ENCODE measurements at regions not wholly inside any gene's neighbourhood (a gene's known extent, or its start where the extent isn't known, plus 50 kb on each side); places are given as distances from the start of the nearest gene placed in this dataset.

GRCh38 chr15:62889141-62889661 lies 153.3 kb upstream of the TPM1 start:
- Histone ChIP-seq H3K4me3 (ENCODE audit: low read length) (no peak overlapping the region), H3K27me3 (ENCODE audit: control insufficient read depth, insufficient read depth) (no peaks in the 10 kb centered on the region), H3K9me3 (ENCODE audit: control insufficient read depth, low read length) (no peaks in the 10 kb centered on the region), H3K4me1 (ENCODE audit: control insufficient read depth, insufficient read depth, low read length) (no peaks in the 10 kb centered on the region), H3K27ac (ENCODE audit: low read length) (no peak overlapping the region)
- intact Hi-C loops (cut with DNase I) = no loop called here
- ATAC-seq (no peak), DNase-seq (no peak)
- WGBS = 94% methylated on average over 7 of the region's 7 CpGs

GRCh38 chr15:62889734-62890505 lies 152.6 kb upstream of the TPM1 start:
- intact Hi-C loops (cut with DNase I) = loop anchor here in 1 of 4 donors (10.0 kb wide), 1 partner anchor 45 kb away; no protein-coding TSS in a partner anchor
- Histone ChIP-seq H3K4me1 (ENCODE audit: control insufficient read depth, insufficient read depth, low read length) (no peaks in the 10 kb centered on the region), H3K4me3 (ENCODE audit: low read length) (no peak overlapping the region), H3K27me3 (ENCODE audit: control insufficient read depth, insufficient read depth) (no peaks in the 10 kb centered on the region), H3K9me3 (ENCODE audit: control insufficient read depth, low read length) (no peaks in the 10 kb centered on the region), H3K27ac (ENCODE audit: low read length) (no peak overlapping the region)
- DNase-seq (no peak), ATAC-seq (peak in 1 of 2 donors; percentile 39)
- WGBS = 48% methylated on average over 5 of the region's 5 CpGs

- no peak for DNase-seq
- Histone ChIP-seq H3K4me3 (ENCODE audit: low read length) (no peak overlapping the region), H3K9me3 (ENCODE audit: control insufficient read depth, low read length) (no peaks in the 10 kb centered on the region), H3K27ac (ENCODE audit: low read length) (no peak overlapping the region), H3K4me1 (ENCODE audit: control insufficient read depth, insufficient read depth, low read length) (peaks cover 3% of the 10 kb centered on the region), H3K27me3 (ENCODE audit: control insufficient read depth, insufficient read depth) (no peaks in the 10 kb centered on the region)
- ATAC-seq = no peak
- intact Hi-C loops (cut with DNase I) = loop anchor here in 2 of 4 donors (5.0 to 10.0 kb wide), 2 partner anchors 50 to 148 kb away; partner anchors contain the start of gene TPM1 (in 1 of the 2)
- 91% methylated on average over 10 of the region's 10 CpGs for WGBS
These were observed 148.0 kb upstream of the TPM1 start for GRCh38 chr15:62894322-62895085.

- no peaks in the 10 kb centered on the region for H3K27me3 ChIP-seq (ENCODE audit: control insufficient read depth, insufficient read depth)
- no peak overlapping the region for H3K4me3 ChIP-seq (ENCODE audit: low read length)
- DNase-seq = no peak
- H3K4me1 ChIP-seq (ENCODE audit: control insufficient read depth, insufficient read depth, low read length) = peaks cover 5% of the 10 kb centered on the region
- 75% methylated on average over 6 of the region's 6 CpGs for WGBS
- intact Hi-C loops (cut with DNase I) = loop anchor here in 2 of 4 donors (5.0 to 10.0 kb wide), 2 partner anchors 51 to 147 kb away; partner anchors contain the start of gene TPM1 (in 1 of the 2)
- H3K9me3 ChIP-seq (ENCODE audit: control insufficient read depth, low read length) = no peaks in the 10 kb centered on the region
- ATAC-seq = no peak
- H3K27ac ChIP-seq (ENCODE audit: low read length) = peak overlapping the region; percentile 79
These were observed 147.2 kb upstream of the TPM1 start for GRCh38 chr15:62895139-62895866.

GRCh38 chr15:62895905-62896316 lies 146.6 kb upstream of the TPM1 start:
- ATAC-seq = no peak

GRCh38 chr15:62896380-62896866 lies 146.1 kb upstream of the TPM1 start:
- no peaks in the 10 kb centered on the region for H3K9me3 ChIP-seq (ENCODE audit: control insufficient read depth, low read length)
- H3K4me3 ChIP-seq (ENCODE audit: low read length) = no peak overlapping the region
- no peak for ATAC-seq
- intact Hi-C loops (cut with DNase I) = loop anchor here in 2 of 4 donors (5.0 to 10.0 kb wide), 2 partner anchors 52 to 146 kb away; partner anchors contain the start of gene TPM1 (in 1 of the 2)
- peak overlapping the region; percentile 61 for H3K27ac ChIP-seq (ENCODE audit: low read length)
- H3K27me3 ChIP-seq (ENCODE audit: control insufficient read depth, insufficient read depth) = no peaks in the 10 kb centered on the region
- H3K4me1 ChIP-seq (ENCODE audit: control insufficient read depth, insufficient read depth, low read length) = peaks cover 5% of the 10 kb centered on the region
- 93% methylated on average over 3 of the region's 3 CpGs for WGBS
- DNase-seq = peak in 1 of 3 donors; percentile 52

More at GRCh38 chr15:62895905-62896316, 146.6 kb upstream of the TPM1 start:
- DNase-seq = no peak
- Histone ChIP-seq H3K27ac (ENCODE audit: low read length) (peak overlapping the region; percentile 79), H3K4me3 (ENCODE audit: low read length) (no peak overlapping the region), H3K4me1 (ENCODE audit: control insufficient read depth, insufficient read depth, low read length) (peaks cover 5% of the 10 kb centered on the region), H3K27me3 (ENCODE audit: control insufficient read depth, insufficient read depth) (no peaks in the 10 kb centered on the region), H3K9me3 (ENCODE audit: control insufficient read depth, low read length) (no peaks in the 10 kb centered on the region)
- intact Hi-C loops (cut with DNase I) = loop anchor here in 2 of 4 donors (5.0 to 10.0 kb wide), 2 partner anchors 51 to 146 kb away; partner anchors contain the start of gene TPM1 (in 1 of the 2)
- 43% methylated on average over 1 of the region's 1 CpG for WGBS

- Histone ChIP-seq H3K27ac (ENCODE audit: low read length) (peak overlapping the region; percentile 86), H3K9me3 (ENCODE audit: control insufficient read depth, low read length) (no peaks in the 10 kb centered on the region), H3K4me3 (ENCODE audit: low read length) (peak overlapping the region; percentile 7), H3K4me1 (ENCODE audit: control insufficient read depth, insufficient read depth, low read length) (peaks cover 7% of the 10 kb centered on the region), H3K27me3 (ENCODE audit: control insufficient read depth, insufficient read depth) (no peaks in the 10 kb centered on the region)
- peak; percentile 90 to 95 (median 95) for DNase-seq
- intact Hi-C loops (cut with DNase I) = loop anchor here in 2 of 4 donors (5.0 to 10.0 kb wide), 2 partner anchors 52 to 145 kb away; partner anchors contain the start of gene TPM1 (in 1 of the 2)
- 18% methylated on average over 19 of the region's 19 CpGs for WGBS
- ATAC-seq = peak; percentile 88 to 94
These were observed 145.5 kb upstream of the TPM1 start for GRCh38 chr15:62896969-62897486.

- ATAC-seq = peak in 1 of 2 donors; percentile 2
- H3K9me3 ChIP-seq (ENCODE audit: control insufficient read depth, low read length) = no peaks in the 10 kb centered on the region
- WGBS = 75% methylated on average over 8 of the region's 8 CpGs
- no peaks in the 10 kb centered on the region for H3K27me3 ChIP-seq (ENCODE audit: control insufficient read depth, insufficient read depth)
- intact Hi-C loops (cut with DNase I) = loop anchor here in 2 of 4 donors (5.0 to 10.0 kb wide), 2 partner anchors 53 to 145 kb away; partner anchors contain the start of gene TPM1 (in 1 of the 2)
- DNase-seq = no peak
- H3K4me3 ChIP-seq (ENCODE audit: low read length) = no peak overlapping the region
- H3K27ac ChIP-seq (ENCODE audit: low read length) = peak overlapping the region; percentile 86
- H3K4me1 ChIP-seq (ENCODE audit: control insufficient read depth, insufficient read depth, low read length) = peaks cover 9% of the 10 kb centered on the region
These were observed 144.9 kb upstream of the TPM1 start for GRCh38 chr15:62897634-62898033.

GRCh38 chr15:62899090-62899493 lies 143.5 kb upstream of the TPM1 start:
- WGBS = 55% methylated on average over 2 of the region's 2 CpGs
- intact Hi-C loops (cut with DNase I) = loop anchor here in 2 of 4 donors (5.0 to 10.0 kb wide), 2 partner anchors 54 to 143 kb away; partner anchors contain the start of gene TPM1 (in 1 of the 2)
- peak in 1 of 3 donors; percentile 59 for DNase-seq

More at GRCh38 chr15:62899090-62899493, 143.5 kb upstream of the TPM1 start:
- peaks cover 9% of the 10 kb centered on the region for H3K4me1 ChIP-seq (ENCODE audit: control insufficient read depth, insufficient read depth, low read length)
- peak in 1 of 2 donors; percentile 67 for ATAC-seq
- H3K27ac ChIP-seq (ENCODE audit: low read length) = peak overlapping the region; percentile 95
- H3K9me3 ChIP-seq (ENCODE audit: control insufficient read depth, low read length) = no peaks in the 10 kb centered on the region
- no peak overlapping the region for H3K4me3 ChIP-seq (ENCODE audit: low read length)
- H3K27me3 ChIP-seq (ENCODE audit: control insufficient read depth, insufficient read depth) = no peaks in the 10 kb centered on the region
